OCI-LY7 (cell line): ENCODE measurements at regions not wholly inside any gene's neighbourhood (a gene's known extent, or its start where the extent isn't known, plus 50 kb on each side); places are given as distances from the start of the nearest gene placed in this dataset.
"Not testable (repeated sequence)": the region's sequence is repeated elsewhere in the genome, so short reads cannot be mapped to it uniquely, and the experiment has no call there.

Experiments
- BruUV-seq: library from RNA; stranded (reverse); fragments of 400-500 nt; replicated peaks from 2 replicates; lab custom pipeline; 2021; lab: Mats Ljungman, UMichigan
- CTCF ChIA-PET: fragments of 300-600 bp; sonication (Branson Sonifier 250); formaldehyde crosslinking; loops from one replicate; lab custom pipeline; 2022; ENCODE audit warnings: antibody characterized with exemption; ENCODE audit not compliant: unreplicated experiment; lab: Charles Lee
- POLR2A ChIA-PET: fragments of 300-600 bp; sonication (Branson Sonifier 250); formaldehyde crosslinking; loops from one replicate; lab custom pipeline; 2022; ENCODE audit warnings: antibody characterized with exemption; lab: Charles Lee
- DNase-seq: peaks from one replicate; pipeline ENCODE4 v3.0.0-alpha.2; 2015; ENCODE audit warnings: low spot score
- H2AFZ ChIP-seq: fragments of 200-600 bp; sonication (generic), shearing (Covaris generic); 2 replicates; pipeline ENCODE4 v1.6.1; 2014; ENCODE audit warnings: mild to moderate bottlenecking, antibody characterized with exemption, low read length, moderate library complexity
- H3K27ac ChIP-seq: fragments of 200-600 bp; sonication (generic); 2 replicates; pipeline ENCODE4 v1.5.1; 2014; ENCODE audit warnings: mixed run types, low read depth, mild to moderate bottlenecking, moderate library complexity, low read length, inconsistent platforms; ENCODE audit not compliant: poor library complexity, severe bottlenecking
- H3K36me3 ChIP-seq: fragments of 200-600 bp; sonication (generic); 2 replicates; pipeline ENCODE4 v1.6.1; 2014; ENCODE audit warnings: mild to moderate bottlenecking, antibody characterized with exemption, low read length, moderate library complexity, mixed read lengths; ENCODE audit not compliant: insufficient read depth
- H3K4me1 ChIP-seq: fragments of 200-600 bp; sonication (generic); 2 replicates; pipeline ENCODE4 v1.5.1; 2014; ENCODE audit warnings: mild to moderate bottlenecking, low read length; ENCODE audit not compliant: insufficient read depth, poor library complexity, severe bottlenecking
- H3K4me2 ChIP-seq: fragments of 200-600 bp; sonication (generic); 2 replicates; pipeline ENCODE4 v1.6.1; 2014; ENCODE audit warnings: mild to moderate bottlenecking, low read length
- H3K4me3 ChIP-seq: fragments of 200-600 bp; sonication (generic); 2 replicates; pipeline ENCODE4 v1.5.1; 2014; ENCODE audit warnings: mild to moderate bottlenecking, low read depth, low read length; ENCODE audit not compliant: poor library complexity, severe bottlenecking
- H3K79me2 ChIP-seq: fragments of 200-600 bp; sonication (generic); 2 replicates; pipeline ENCODE4 v1.6.1; 2016; ENCODE audit warnings: low read depth, mild to moderate bottlenecking, low read length, moderate library complexity, mixed read lengths; ENCODE audit not compliant: insufficient read depth
- H3K9me2 ChIP-seq: fragments of 200-600 bp; sonication (generic); 2 replicates; pipeline ENCODE4 v1.6.1; 2016; ENCODE audit warnings: mild to moderate bottlenecking, low read length, mixed read lengths; ENCODE audit not compliant: insufficient read depth
- H3K9me3 ChIP-seq: fragments of 200-600 bp; sonication (generic); 2 replicates; pipeline ENCODE4 v1.6.1; 2014; ENCODE audit warnings: mild to moderate bottlenecking, mixed run types, low read length, mixed read lengths
- H4K20me1 ChIP-seq: fragments of 200-600 bp; sonication (generic); 2 replicates; pipeline ENCODE4 v1.6.1; 2014; ENCODE audit warnings: mild to moderate bottlenecking, antibody characterized with exemption, low read length, moderate library complexity, mixed read lengths; ENCODE audit not compliant: insufficient read depth
- EZH2phosphoT487 ChIP-seq: fragments of 200-600 bp; sonication (generic); IDR thresholded peaks from 2 replicates; pipeline ENCODE4 v1.6.1; 2018; ENCODE audit warnings: low read depth, borderline replicate concordance, mild to moderate bottlenecking, mixed run types, antibody characterized with exemption, low read length, moderate library complexity, mixed read lengths
- intact Hi-C: fragments of 100-400 bp; cut with micrococcal nuclease; formaldehyde crosslinking; loops from one replicate; pipeline ENCODE4 v1.10.0; 2022; ENCODE audit not compliant: unreplicated experiment
- TF ChIP-seq, protein P1 (sequence below): fragments of 200-600 bp; sonication (generic); conservative IDR thresholded peaks from 2 replicates; pipeline ENCODE4 v1.5.1; 2014; ENCODE audit warnings: mild to moderate bottlenecking, antibody characterized with exemption, low read length, moderate library complexity, mixed read lengths

DNA sequence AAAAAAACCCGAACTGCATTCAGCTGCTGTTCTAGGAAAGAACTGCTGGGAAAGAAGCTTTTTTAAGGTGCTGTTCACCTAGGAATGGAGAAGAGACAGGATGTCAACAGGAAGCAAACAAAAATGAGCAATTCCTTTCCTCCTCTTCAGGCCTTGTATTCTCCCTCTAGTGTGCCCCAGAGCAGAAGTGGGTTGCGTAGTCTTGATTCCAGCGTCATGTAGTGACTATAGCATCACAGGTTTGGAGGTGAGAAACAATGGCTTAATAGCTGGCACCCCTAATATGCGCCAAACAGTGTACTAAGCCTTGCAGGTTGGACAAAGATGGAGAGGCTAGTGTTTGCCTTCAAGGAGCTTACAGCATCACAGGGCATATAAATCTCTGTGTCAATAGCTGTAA lies 146.3 kb upstream of the LCORL start:
- no peak overlapping the region for H3K4me3 ChIP-seq
- H4K20me1 ChIP-seq, result no peaks in the 10 kb centered on the region
- no peaks in the 10 kb centered on the region for H3K36me3 ChIP-seq
- H3K9me3 ChIP-seq, result no peaks in the 10 kb centered on the region
- CTCF ChIA-PET, result no interaction called here
- no peaks in the 10 kb centered on the region for H3K79me2 ChIP-seq
- no peaks in the 10 kb centered on the region for H3K9me2 ChIP-seq
- DNase-seq, result no peak
- H3K4me2 ChIP-seq, result no peak overlapping the region
- H3K4me1 ChIP-seq, result no peaks in the 10 kb centered on the region
- no TSS peak for BruUV-seq
- intact Hi-C loops, result no loop called here
- TF ChIP-seq, protein P1, sequence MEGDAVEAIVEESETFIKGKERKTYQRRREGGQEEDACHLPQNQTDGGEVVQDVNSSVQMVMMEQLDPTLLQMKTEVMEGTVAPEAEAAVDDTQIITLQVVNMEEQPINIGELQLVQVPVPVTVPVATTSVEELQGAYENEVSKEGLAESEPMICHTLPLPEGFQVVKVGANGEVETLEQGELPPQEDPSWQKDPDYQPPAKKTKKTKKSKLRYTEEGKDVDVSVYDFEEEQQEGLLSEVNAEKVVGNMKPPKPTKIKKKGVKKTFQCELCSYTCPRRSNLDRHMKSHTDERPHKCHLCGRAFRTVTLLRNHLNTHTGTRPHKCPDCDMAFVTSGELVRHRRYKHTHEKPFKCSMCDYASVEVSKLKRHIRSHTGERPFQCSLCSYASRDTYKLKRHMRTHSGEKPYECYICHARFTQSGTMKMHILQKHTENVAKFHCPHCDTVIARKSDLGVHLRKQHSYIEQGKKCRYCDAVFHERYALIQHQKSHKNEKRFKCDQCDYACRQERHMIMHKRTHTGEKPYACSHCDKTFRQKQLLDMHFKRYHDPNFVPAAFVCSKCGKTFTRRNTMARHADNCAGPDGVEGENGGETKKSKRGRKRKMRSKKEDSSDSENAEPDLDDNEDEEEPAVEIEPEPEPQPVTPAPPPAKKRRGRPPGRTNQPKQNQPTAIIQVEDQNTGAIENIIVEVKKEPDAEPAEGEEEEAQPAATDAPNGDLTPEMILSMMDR, result no peak
- no peak for TF ChIP-seq EZH2phosphoT487
- no peak overlapping the region for H3K27ac ChIP-seq
- no peak overlapping the region for H2AFZ ChIP-seq
- POLR2A ChIA-PET, result interaction anchor here (1.2 kb wide), 1 partner anchor 12 kb away, joined by 3 read pairs; no protein-coding TSS in a partner anchor

DNA sequence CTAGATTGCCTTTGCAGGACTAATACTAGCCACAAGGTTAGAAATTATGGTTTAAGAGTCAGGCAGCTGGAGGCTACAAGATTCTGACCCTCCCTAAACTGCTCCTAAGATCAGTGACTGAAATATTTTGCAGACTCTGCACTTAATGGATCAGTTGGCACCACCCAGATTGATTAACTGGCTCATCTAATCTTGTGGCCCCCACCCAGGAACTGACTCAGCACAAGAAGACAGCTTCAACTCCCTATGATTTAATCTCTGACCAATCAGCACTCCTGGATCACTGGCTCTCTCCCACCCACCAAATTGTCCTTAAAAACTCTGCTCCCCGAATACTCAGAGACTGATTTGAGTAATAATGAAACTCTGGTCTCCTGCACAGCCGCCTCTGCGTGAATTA lies 145.4 kb upstream of the LCORL start:
- TF ChIP-seq, protein P1, result no peak
- TF ChIP-seq EZH2phosphoT487, result no peak
- no peaks in the 10 kb centered on the region for H3K4me1 ChIP-seq
- no peak overlapping the region for H3K4me3 ChIP-seq
- no peaks in the 10 kb centered on the region for H3K9me3 ChIP-seq
- no peaks in the 10 kb centered on the region for H3K79me2 ChIP-seq
- intact Hi-C loops, result no loop called here
- no peaks in the 10 kb centered on the region for H4K20me1 ChIP-seq
- no peak overlapping the region for H2AFZ ChIP-seq
- no peak for DNase-seq
- BruUV-seq, result no TSS peak
- no peak overlapping the region for H3K27ac ChIP-seq
- H3K36me3 ChIP-seq, result no peaks in the 10 kb centered on the region
- CTCF ChIA-PET, result no interaction called here
- POLR2A ChIA-PET, result interaction anchor here (0.7 kb wide), 1 partner anchor 27 kb away, joined by 4 read pairs; no protein-coding TSS in a partner anchor
- H3K4me2 ChIP-seq, result no peak overlapping the region
- no peaks in the 10 kb centered on the region for H3K9me2 ChIP-seq

DNA sequence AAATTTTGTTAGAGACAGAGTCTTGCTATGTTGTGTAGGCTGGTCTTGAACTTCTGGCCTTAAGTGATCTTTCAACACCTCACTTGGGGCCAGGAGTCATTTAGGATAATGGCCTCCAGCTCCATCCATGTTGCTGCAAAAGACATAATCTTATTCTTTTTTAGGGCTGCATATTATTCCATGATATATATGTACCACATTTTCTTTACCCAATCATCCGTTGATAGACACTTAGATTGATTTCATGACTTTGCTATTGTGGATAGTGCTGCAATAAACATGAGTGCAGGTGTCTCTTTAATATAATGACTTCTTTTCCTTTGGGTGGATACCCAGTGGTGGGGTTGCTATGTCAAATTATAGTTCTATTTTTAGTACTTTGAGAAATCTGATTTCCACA lies 140.9 kb upstream of the LCORL start:
- no TSS peak for BruUV-seq
- no peak for TF ChIP-seq EZH2phosphoT487
- TF ChIP-seq, protein P1, result no peak
- H3K9me2 ChIP-seq, result no peaks in the 10 kb centered on the region
- CTCF ChIA-PET, result no interaction called here
- H3K9me3 ChIP-seq, result no peaks in the 10 kb centered on the region
- POLR2A ChIA-PET, result no interaction called here
- no peak overlapping the region for H3K4me3 ChIP-seq
- intact Hi-C loops, result no loop called here
- H2AFZ ChIP-seq, result no peak overlapping the region
- no peak overlapping the region for H3K4me2 ChIP-seq
- H3K27ac ChIP-seq, result no peak overlapping the region
- no peaks in the 10 kb centered on the region for H3K79me2 ChIP-seq
- H3K4me1 ChIP-seq, result no peaks in the 10 kb centered on the region
- no peaks in the 10 kb centered on the region for H4K20me1 ChIP-seq
- H3K36me3 ChIP-seq, result no peaks in the 10 kb centered on the region
- no peak for DNase-seq

DNA sequence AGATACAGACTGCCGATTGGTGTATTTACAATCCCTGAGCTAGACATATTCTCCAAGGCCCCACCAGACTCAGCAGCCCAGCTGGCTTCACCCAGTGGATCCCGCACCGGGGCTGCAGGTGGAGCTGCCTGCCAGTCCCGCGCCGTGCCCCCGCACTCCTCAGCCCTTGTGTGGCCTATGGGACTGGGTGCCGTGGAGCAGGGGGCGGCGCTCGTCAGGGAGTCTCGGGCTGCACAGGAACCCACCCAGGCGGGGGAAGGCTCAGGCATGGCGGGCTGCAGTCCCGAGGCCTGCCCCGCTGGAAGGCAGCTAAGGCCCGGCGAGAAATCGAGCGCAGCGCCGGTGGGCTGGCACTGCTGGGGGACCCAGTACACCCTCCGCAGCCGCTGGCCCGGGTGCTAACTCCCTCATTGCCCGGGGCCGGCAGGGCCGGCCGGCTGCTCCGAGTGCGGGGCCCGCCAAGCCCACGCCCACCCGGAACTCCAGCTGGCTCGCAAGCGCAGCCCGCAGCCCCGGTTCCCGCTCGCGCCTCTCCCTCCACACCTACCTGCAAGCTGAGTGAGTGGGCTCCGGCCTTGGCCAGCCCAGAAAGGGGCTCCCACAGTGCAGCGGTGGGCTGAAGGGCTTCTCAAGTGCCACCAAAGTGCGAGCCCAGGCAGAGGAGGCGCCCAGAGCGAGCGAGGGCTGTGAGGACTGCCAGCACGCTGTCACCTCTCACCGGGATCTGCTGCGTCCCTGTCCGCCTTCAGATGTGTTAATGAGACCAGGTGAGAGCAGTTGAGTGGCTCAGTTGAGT lies 137.8 kb upstream of the LCORL start:
- H3K79me2 ChIP-seq, H3K36me3 ChIP-seq, H3K9me2 ChIP-seq, H3K4me3 ChIP-seq, H3K9me3 ChIP-seq, H4K20me1 ChIP-seq, CTCF ChIA-PET, H3K27ac ChIP-seq, DNase-seq, H2AFZ ChIP-seq, BruUV-seq, H3K4me2 ChIP-seq, intact Hi-C loops, POLR2A ChIA-PET, H3K4me1 ChIP-seq: not testable (repeated sequence)
